Hepatocyte (in vitro differentiated cells): ENCODE measurements at regions not wholly inside any gene's neighbourhood (a gene's known extent, or its start where the extent isn't known, plus 50 kb on each side); places are given as distances from the start of the nearest gene placed in this dataset.

Experiments
- CTCF ChIP-seq: fragments of 200-600 bp; sonication (generic); IDR thresholded peaks from 2 replicates; pipeline ENCODE4 v1.5.1; 2016; ENCODE audit warnings: antibody characterized with exemption, mild to moderate bottlenecking; ENCODE audit not compliant: poor library complexity
- EZH2 ChIP-seq: fragments of 200-600 bp; sonication (generic); IDR thresholded peaks from 2 replicates; pipeline ENCODE4 v1.6.1; 2016; ENCODE audit warnings: antibody characterized with exemption, mild to moderate bottlenecking, borderline replicate concordance

- TF ChIP-seq EZH2 (no peak), CTCF (no peak)
Observed at GRCh38 chr6:21747441-21747840, 153.9 kb downstream of the SOX4 start.
